ENCODE measurements at regions not wholly inside any gene's neighbourhood (a gene's known extent, or its start where the extent isn't known, plus 50 kb on each side); places are given as distances from the start of the nearest gene placed in this dataset.

- no peak for TF ChIP-seq CTCF (conservative IDR thresholded peaks at IDR 0.05)
- DNase-seq (ENCODE audit: extremely low spot score, unreplicated experiment), result no peak
- H3K4me1 Mint-ChIP-seq (ENCODE audit: unreplicated experiment), result peaks cover 10% of the 10 kb centered on the region
- H3K27ac Mint-ChIP-seq, result no peak overlapping the region
- no peaks in the 10 kb centered on the region for H3K36me3 Mint-ChIP-seq
- H3K4me3 Mint-ChIP-seq, result no peak overlapping the region
- peaks cover 5% of the 10 kb centered on the region for H3K9me3 Mint-ChIP-seq
- H3K27me3 Mint-ChIP-seq, result peaks cover 9% of the 10 kb centered on the region
Measured at GRCh38 chr3:55160241-55160983, 232.6 kb upstream of the LRTM1 start.

DNA sequence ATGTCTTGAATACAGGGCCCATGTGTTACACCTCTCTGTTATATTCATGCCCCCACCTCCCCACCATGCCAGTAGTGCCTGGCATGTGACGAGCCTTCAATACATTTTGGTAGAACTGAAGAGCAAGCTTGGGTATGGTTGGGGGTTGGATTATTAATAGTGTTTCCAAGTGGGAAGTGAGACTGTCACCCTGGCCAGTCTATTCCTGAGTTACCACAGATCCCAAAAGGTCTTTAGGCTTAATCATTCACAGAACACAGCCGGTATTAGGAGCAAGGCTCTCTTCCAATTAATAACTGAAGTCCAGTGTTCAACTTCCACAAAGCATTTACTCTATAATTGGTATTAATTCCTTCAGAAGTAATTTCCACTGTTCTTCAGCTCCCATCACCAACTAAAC is 231.9 kb upstream of the LRTM1 start:
- Mint-ChIP-seq H3K4me3 (no peak overlapping the region), H3K4me1 (ENCODE audit: unreplicated experiment) (peaks cover 10% of the 10 kb centered on the region), H3K36me3 (no peaks in the 10 kb centered on the region), H3K27ac (no peak overlapping the region), H3K9me3 (peaks cover 5% of the 10 kb centered on the region), H3K27me3 (peaks cover 13% of the 10 kb centered on the region)
- no peak for DNase-seq (ENCODE audit: extremely low spot score, unreplicated experiment)
- TF ChIP-seq CTCF (conservative IDR thresholded peaks at IDR 0.05), result no peak

- H3K27me3 Mint-ChIP-seq, result peaks cover 17% of the 10 kb centered on the region
- no peaks in the 10 kb centered on the region for H3K36me3 Mint-ChIP-seq
- H3K4me3 Mint-ChIP-seq, result no peak overlapping the region
- H3K9me3 Mint-ChIP-seq, result peaks cover 5% of the 10 kb centered on the region
- peaks cover 10% of the 10 kb centered on the region for H3K4me1 Mint-ChIP-seq (ENCODE audit: unreplicated experiment)
- no peak overlapping the region for H3K27ac Mint-ChIP-seq
- DNase-seq (ENCODE audit: extremely low spot score, unreplicated experiment), result no peak
- no peak for TF ChIP-seq CTCF (conservative IDR thresholded peaks at IDR 0.05)
Measured at GRCh38 chr3:55159016-55159415, 231.2 kb upstream of the LRTM1 start.

GRCh38 chr3:55158345-55158744 is 230.5 kb upstream of the LRTM1 start:
- Mint-ChIP-seq H3K4me1 (ENCODE audit: unreplicated experiment) (peaks cover 10% of the 10 kb centered on the region), H3K27ac (no peak overlapping the region), H3K4me3 (no peak overlapping the region), H3K27me3 (peaks cover 17% of the 10 kb centered on the region), H3K36me3 (no peaks in the 10 kb centered on the region), H3K9me3 (peaks cover 5% of the 10 kb centered on the region)
- no peak for DNase-seq (ENCODE audit: extremely low spot score, unreplicated experiment)
- no peak for TF ChIP-seq CTCF (conservative IDR thresholded peaks at IDR 0.05)

DNA sequence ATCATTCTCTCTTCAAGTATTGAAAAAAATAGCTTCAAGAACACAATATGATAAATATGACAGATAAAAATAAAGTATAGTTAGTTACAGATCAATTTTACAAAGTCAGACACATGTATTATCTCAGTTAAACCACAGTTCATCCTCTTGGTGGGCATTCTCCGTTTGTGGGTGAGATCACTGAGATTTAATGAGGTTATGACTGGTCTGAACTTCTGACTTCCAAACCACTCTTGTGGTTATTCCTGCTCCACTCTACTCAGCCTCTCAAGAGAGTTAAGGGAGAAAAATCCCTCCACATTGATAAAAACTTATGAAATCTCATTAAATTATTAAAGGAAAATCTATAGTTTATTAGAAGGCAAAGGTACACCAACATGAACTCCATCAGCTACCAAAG is 229.9 kb upstream of the LRTM1 start:
- Mint-ChIP-seq H3K4me3 (no peak overlapping the region), H3K27me3 (peaks cover 18% of the 10 kb centered on the region)
- no peak for DNase-seq (ENCODE audit: extremely low spot score, unreplicated experiment)

More for the DNA sequence above, 229.9 kb upstream of the LRTM1 start:
- Mint-ChIP-seq H3K9me3 (peaks cover 5% of the 10 kb centered on the region), H3K27ac (no peak overlapping the region), H3K36me3 (no peaks in the 10 kb centered on the region), H3K4me1 (ENCODE audit: unreplicated experiment) (peaks cover 10% of the 10 kb centered on the region)
- no peak for TF ChIP-seq CTCF (conservative IDR thresholded peaks at IDR 0.05)
